ENCODE measurements at regions not wholly inside any gene's neighbourhood (a gene's known extent, or its start where the extent isn't known, plus 50 kb on each side); places are given as distances from the start of the nearest gene placed in this dataset.

GRCh38 chr1:191419842-191420241 is 738.4 kb upstream of the RGS18 start:
- no TSS peak for BruUV-seq (replicated peaks)
- Histone ChIP-seq H4K20me1 (ENCODE audit: control insufficient read depth, insufficient read depth) (no peaks in the 10 kb centered on the region), H3K79me2 (ENCODE audit: control insufficient read depth, insufficient read depth, low read length) (no peaks in the 10 kb centered on the region), H3K36me3 (ENCODE audit: control insufficient read depth in 2 of 2, insufficient read depth in 2 of 2, low read length in 1 of 2) (no peaks in the 10 kb centered on the region), H2AFZ (ENCODE audit: control insufficient read depth, low read depth, low read length) (no peak overlapping the region), H3K9me3 (replicated peaks; ENCODE audit: control insufficient read depth, insufficient read depth, low read length) (no peaks in the 10 kb centered on the region), H3K4me1 (ENCODE audit: control insufficient read depth, insufficient read depth, low read length) (no peaks in the 10 kb centered on the region), H3K27ac (ENCODE audit: control insufficient read depth, insufficient read depth) (no peak overlapping the region), H3K4me3 (no peak overlapping the region), H3K9ac (ENCODE audit: control insufficient read depth, insufficient read depth, low read length) (no peak overlapping the region), H3K4me2 (ENCODE audit: control insufficient read depth, insufficient read depth) (no peak overlapping the region), H3K27me3 (replicated peaks in 1 of 2; ENCODE audit: control insufficient read depth in 2 of 2, insufficient read depth in 2 of 2, low read length in 1 of 2) (no peaks in the 10 kb centered on the region)
- in situ Hi-C loops (cut with MboI) = no loop called here
- ATAC-seq (no peak), FAIRE-seq (no peak), DNase-seq (ENCODE audit: low read depth, low spot score) (no peak)
- 0% methylated on average over 1 of the region's 1 CpG for WGBS (ENCODE audit: insufficient coverage, insufficient replicate concordance, low lambda C conversion rate, missing lambda C conversion rate)
- intact Hi-C loops (cut with micrococcal nuclease; ENCODE audit: unreplicated experiment) = no loop called here
- TF ChIP-seq CREB1 (IDR thresholded peaks at IDR 0.05; ENCODE audit: low read depth) = no peak
- TF ChIP-seq FOXM1 (IDR thresholded peaks at IDR 0.05; ENCODE audit: low read depth, low read length) = no peak
- no peak for TF ChIP-seq WRNIP1 (IDR thresholded peaks at IDR 0.05; ENCODE audit: borderline replicate concordance, low read depth, low read length)
- TF ChIP-seq GABPA (IDR thresholded peaks at IDR 0.05; ENCODE audit: low read depth) = no peak
- no peak for TF ChIP-seq ATF7 (IDR thresholded peaks at IDR 0.05; ENCODE audit: low read depth)
- TF ChIP-seq CHD4 (IDR thresholded peaks at IDR 0.05) = no peak
- no peak for TF ChIP-seq CHD2 (IDR thresholded peaks at IDR 0.05; ENCODE audit: borderline replicate concordance, low read depth, low read length)
- no peak for TF ChIP-seq HSF1 (IDR thresholded peaks at IDR 0.05; ENCODE audit: low read depth, low read length)
- TF ChIP-seq ZNF24 (IDR thresholded peaks at IDR 0.05) = no peak
- TF ChIP-seq ETV6 (conservative IDR thresholded peaks at IDR 0.05 in 1 of 2, IDR thresholded peaks at IDR 0.05 in 1 of 2; ENCODE audit: borderline replicate concordance in 1 of 2, low read depth in 1 of 2) = no peak
- TF ChIP-seq RAD21 (IDR thresholded peaks at IDR 0.05; ENCODE audit: insufficient read depth, low read depth, low read length) = no peak
- RAD21 ChIA-PET (ENCODE audit: unreplicated experiment) = no interaction called here
- POLR2A ChIA-PET = no interaction called here
- CTCF ChIA-PET = no interaction called here
- SMC1A ChIA-PET (ENCODE audit: uncharacterized antibody, unreplicated experiment) = no interaction called here

Measured in GM12878 (cell line).